GM04503 (cell line): ENCODE measurements at regions not wholly inside any gene's neighbourhood (a gene's known extent, or its start where the extent isn't known, plus 50 kb on each side); places are given as distances from the start of the nearest gene placed in this dataset.
"Not testable (repeated sequence)": the region's sequence is repeated elsewhere in the genome, so short reads cannot be mapped to it uniquely, and the experiment has no call there.

ENCODE experiments used
- DNase-seq: peaks from one replicate; pipeline ENCODE4 v3.0.0-alpha.2; 2012; ENCODE audit warnings: low read depth

GRCh38 chr11:87463486-87464102 is 425.9 kb downstream of the TMEM135 start:
- no peak for DNase-seq

- DNase-seq, result no peak
These were observed 424.4 kb downstream of the TMEM135 start for GRCh38 chr11:87462171-87462570.

GRCh38 chr11:87460842-87461637 is 423.3 kb downstream of the TMEM135 start:
- no peak for DNase-seq

DNA sequence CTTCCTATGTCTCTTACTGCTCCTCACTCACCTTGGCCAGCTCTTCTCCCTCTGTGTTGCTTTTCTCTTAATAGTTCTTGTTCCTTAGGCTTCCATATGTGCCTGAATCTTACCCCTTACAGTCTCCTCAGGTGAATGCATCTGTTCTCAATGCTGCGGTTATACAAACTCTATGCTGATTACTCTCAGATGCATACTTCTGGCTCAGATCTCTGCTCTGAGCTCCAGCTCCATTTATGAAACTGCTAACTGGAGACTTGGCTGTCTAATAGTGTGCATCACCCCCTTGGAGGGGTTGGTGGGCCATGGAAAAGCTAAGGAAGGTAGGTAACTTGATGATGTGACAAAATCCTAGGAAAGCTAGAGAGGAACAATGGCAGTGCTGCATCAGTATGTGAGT is 422.5 kb downstream of the TMEM135 start:
- no peak for DNase-seq

DNA sequence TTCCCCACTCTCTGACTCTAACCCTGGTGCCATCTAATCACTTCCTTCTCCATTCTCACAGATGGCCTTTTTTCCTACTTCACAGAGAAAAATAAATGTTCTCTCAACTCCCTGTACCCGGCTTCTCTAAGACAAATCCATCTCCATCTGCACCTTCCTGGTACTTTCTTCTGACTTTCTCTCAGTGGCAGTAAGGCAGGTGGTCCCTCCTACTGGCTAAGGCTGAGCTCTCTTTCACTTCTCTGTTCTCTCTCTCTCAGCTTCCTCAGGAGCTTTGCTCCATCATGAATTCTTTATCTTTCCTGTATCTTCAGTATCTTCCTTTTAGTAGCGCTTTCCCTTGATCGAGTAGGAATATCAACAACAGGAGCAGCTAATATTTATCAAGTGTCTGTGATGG is 421.6 kb downstream of the TMEM135 start:
- no peak for DNase-seq

DNA sequence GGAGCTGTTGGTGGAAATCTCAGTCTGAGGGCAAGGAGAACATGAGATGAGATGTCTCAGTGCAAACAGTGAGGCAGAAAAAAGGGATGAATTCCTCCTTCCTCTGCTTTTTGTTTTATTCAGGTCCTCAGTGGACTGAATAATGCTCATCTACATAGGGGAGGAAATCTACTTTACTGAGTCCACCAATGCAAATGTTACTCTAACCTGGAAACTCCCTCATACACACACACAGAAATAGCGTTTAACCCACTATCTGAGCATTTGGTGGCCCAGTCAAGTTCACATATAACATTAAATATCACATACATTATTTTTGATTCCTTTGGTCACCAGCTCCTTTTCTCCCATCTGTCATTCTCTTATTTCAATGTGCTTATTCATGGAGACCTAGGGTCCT is 418.8 kb downstream of the TMEM135 start:
- no peak for DNase-seq

- no peak for DNase-seq
These were observed 417.4 kb downstream of the TMEM135 start for GRCh38 chr11:87455180-87455579.

DNA sequence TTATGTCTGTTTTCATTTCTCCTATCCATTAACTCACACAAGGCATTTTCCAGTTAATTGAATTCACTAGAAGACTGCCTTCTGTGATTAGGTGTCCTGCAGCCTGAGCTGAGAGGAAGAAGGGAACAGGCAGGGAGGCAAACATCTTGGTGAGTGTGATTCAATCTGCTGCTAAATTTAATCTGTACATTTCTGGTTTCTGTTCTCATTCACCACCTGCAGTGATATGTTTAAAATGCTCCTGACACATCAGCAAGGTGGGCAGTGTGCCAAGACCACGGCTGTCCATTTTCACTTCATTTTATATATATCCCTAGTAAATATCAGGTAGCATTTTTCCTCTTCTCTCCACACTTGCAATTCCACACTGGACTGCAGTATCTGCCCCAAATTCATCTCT is 416.5 kb downstream of the TMEM135 start:
- DNase-seq, result no peak

DNA sequence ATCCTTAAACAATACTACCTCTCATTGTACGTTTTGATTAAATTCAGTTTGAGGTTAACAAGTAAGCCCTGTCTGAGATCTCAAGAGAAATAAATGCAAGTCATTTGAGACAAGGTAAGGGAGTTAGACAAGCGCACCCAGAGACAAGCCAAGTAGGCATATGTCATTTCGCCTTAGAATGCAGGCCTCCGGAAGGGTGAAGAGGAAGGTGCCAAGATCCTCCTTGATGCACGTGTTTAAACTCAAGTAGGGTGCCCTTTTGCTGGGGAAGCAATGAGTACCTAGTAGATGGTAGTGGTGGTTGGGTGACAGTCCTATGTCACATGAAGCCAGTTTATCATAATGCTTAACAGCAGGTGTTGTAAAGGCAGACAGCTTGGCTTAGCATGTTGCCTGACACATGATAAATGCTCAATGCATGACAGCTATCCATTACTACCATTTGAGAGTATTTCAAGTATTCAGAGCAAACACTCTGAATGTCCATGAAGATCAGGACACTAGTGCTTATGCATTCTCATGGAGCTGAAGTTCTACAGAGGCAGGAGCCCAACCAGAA is 415.9 kb downstream of the TMEM135 start:
- no peak for DNase-seq

GRCh38 chr11:87452025-87452424 is 414.3 kb downstream of the TMEM135 start:
- not testable (repeated sequence) for DNase-seq

GRCh38 chr11:87451395-87451794 is 413.7 kb downstream of the TMEM135 start:
- DNase-seq, result no peak

DNA sequence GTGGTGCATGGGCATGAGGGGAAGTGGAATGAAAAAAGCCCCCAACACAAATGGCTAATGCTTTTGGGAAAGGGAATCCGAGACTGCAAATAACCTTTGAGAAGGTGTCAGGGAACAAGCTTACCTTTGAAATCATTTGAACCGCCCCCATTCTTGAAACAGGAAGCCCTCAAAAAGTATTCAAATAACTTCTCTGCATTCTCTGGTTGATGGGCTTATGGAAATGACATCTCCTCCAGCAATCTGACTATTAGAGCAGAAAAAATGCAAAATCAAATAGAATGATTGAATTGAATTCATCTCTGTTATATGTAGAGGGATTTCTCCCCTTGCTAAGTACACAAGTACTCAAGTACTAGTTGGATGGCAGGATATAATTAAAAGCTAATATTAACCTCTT is 409.9 kb downstream of the TMEM135 start:
- no peak for DNase-seq

DNA sequence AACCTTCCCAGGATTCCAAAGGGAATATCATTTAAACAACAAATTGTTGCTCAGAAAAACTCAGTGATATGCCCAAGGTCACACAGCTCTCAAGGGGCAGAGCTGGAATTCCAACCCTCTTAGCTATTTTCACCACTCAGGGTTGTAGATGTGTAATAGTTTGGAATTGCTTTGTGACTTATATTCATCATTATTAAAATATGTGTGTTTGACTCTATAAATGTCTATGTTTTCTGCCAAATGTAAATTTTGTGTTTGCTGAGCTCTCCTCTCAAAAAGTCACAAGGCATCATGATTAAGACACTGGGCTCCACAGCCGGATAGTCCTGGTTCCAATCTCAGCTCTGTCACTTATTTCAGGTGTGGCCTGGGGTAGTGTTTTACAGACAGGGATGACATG is 407.3 kb downstream of the TMEM135 start:
- DNase-seq, result peak; percentile 75

DNA sequence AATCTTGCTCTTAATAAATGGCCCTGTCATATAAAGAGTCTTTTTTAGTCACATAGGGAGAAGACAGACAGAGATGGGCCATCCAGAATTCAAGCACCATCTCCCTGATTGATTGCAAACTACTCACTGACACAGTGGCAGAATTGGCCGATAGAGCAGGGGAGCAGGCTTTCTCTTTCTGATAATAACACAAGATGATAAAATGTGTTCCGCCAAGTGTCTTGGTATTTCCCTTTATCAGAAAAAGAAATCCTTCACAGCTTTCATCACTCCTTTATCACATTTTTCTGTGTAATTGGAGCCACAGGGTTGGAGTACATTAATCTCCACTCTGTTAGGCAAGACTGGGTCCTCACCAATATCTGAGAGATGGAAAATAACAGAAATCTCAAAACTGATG is 406.0 kb downstream of the TMEM135 start:
- no peak for DNase-seq

- DNase-seq, result no peak
These were observed 402.5 kb downstream of the TMEM135 start for GRCh38 chr11:87440076-87440770.

- DNase-seq, result no peak
These were observed 400.7 kb downstream of the TMEM135 start for GRCh38 chr11:87438416-87438815.

DNA sequence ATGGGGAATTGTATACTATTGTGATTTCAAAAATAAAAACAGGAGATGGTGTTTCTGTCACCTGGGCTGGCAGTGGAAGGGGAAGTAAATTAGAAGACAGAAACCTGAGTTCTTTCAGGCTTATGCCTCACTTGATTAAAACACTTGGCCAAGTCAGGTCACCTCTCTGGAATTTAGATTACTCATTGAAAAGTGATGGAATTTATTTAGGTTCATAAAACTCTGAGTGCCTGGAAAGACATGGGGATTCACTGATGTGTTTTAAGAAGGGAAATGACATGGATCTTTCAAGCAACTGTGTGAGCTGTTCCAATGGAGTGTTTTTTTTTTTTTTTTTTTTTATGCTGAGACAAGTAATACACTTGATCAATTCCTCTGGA is 400.1 kb downstream of the TMEM135 start:
- DNase-seq, result no peak

- DNase-seq, result no peak
These were observed 399.6 kb downstream of the TMEM135 start for GRCh38 chr11:87437133-87437843.

DNA sequence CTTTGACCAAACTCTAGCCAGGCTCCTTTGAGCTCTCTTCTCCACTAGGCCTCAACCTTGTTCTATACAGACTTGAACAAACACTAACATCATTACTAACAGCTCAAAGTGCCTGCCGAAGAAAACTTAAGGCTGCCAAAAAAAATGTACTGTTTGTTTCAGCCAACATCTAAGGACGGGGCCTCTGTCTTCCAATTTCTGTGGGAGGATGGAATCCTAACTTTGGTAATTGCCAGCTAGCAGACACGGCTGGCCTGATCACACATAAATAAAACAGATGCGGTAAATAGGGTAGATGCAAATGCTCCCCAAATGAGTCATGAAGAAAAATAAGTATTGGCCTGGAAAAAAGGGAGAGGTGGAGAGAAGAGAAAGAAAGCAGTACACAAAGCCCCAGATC is 394.3 kb downstream of the TMEM135 start:
- DNase-seq, result peak; percentile 85

DNA sequence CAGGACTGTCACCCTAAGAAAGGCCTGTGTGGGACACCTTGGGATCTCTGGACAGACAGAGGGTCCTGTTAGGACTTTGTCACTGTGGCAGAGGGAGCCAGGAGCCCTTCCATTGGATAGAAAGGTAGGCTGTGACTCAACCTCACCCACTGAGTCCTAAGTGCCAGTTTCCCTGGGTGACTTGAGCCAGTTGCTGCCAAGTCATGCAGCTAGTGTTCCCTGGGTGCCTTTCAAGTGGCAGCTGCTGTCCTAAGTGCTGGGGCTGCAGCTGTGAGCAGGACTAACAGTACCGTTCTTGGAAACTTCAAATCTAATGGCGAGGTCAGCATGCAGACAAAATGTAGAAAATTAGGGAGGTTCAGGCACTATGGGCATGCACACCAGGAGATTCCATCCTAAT is 393.7 kb downstream of the TMEM135 start:
- no peak for DNase-seq

GRCh38 chr11:87430821-87431220 is 393.1 kb downstream of the TMEM135 start:
- no peak for DNase-seq

GRCh38 chr11:87429996-87430395 is 392.3 kb downstream of the TMEM135 start:
- DNase-seq, result no peak
